OCI-LY3 (cell line): ENCODE measurements at regions not wholly inside any gene's neighbourhood (a gene's known extent, or its start where the extent isn't known, plus 50 kb on each side); places are given as distances from the start of the nearest gene placed in this dataset.

ENCODE experiments used
- CTCF ChIP-seq: fragments of 200-600, 300-600 bp; sonication (generic); IDR thresholded peaks from 2 replicates; pipeline ENCODE4 v1.5.1; 2014; ENCODE audit warnings: antibody characterized with exemption, low read length, low read depth
- EZH2phosphoT487 ChIP-seq: fragments of 200-600 bp; shearing (Covaris generic); IDR thresholded peaks from 2 replicates; pipeline ENCODE4 v1.6.1; 2018; ENCODE audit warnings: antibody characterized with exemption, mixed run types, low read depth

- TF ChIP-seq CTCF (no peak), EZH2phosphoT487 (no peak)
Observed at GRCh38 chr2:176745543-176746200, 466.9 kb upstream of the HNRNPA3 start.
